ENCODE measurements at regions not wholly inside any gene's neighbourhood (a gene's known extent, or its start where the extent isn't known, plus 50 kb on each side); places are given as distances from the start of the nearest gene placed in this dataset.

GRCh38 chr7:96410126-96410839 is 88.4 kb upstream of the SLC25A13 start:
- TF ChIP-seq EZH2 (IDR thresholded peaks at IDR 0.05; ENCODE audit: borderline replicate concordance) = no peak
- TF ChIP-seq, protein P1, sequence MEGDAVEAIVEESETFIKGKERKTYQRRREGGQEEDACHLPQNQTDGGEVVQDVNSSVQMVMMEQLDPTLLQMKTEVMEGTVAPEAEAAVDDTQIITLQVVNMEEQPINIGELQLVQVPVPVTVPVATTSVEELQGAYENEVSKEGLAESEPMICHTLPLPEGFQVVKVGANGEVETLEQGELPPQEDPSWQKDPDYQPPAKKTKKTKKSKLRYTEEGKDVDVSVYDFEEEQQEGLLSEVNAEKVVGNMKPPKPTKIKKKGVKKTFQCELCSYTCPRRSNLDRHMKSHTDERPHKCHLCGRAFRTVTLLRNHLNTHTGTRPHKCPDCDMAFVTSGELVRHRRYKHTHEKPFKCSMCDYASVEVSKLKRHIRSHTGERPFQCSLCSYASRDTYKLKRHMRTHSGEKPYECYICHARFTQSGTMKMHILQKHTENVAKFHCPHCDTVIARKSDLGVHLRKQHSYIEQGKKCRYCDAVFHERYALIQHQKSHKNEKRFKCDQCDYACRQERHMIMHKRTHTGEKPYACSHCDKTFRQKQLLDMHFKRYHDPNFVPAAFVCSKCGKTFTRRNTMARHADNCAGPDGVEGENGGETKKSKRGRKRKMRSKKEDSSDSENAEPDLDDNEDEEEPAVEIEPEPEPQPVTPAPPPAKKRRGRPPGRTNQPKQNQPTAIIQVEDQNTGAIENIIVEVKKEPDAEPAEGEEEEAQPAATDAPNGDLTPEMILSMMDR (IDR thresholded peaks at IDR 0.05; ENCODE audit: poor library complexity) = no peak
